ENCODE measurements at regions not wholly inside any gene's neighbourhood (a gene's known extent, or its start where the extent isn't known, plus 50 kb on each side); places are given as distances from the start of the nearest gene placed in this dataset.

DNA sequence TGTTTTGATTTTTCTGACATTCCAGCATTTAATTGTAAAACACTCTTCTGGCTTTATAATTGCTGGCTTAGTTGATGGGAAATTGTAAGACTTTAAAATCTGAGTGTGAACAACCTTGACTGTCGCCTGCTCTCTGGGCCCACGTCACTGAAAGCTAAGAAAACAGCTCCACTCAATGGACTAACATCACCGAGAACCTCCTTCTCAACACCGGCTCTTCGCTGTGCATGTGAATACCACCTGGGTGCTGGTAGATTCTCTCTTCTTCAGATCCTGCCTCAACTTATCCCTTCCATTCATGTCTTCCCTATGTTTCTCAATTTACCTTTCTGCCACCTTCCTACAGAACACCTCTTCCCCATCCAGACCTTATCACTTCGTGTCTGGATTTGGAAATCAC lies 523.1 kb upstream of the ID2 start:
- Histone ChIP-seq H3K27ac (ENCODE audit: extremely low read depth, low read depth, low read length) (no peak overlapping the region), H3K36me3 (ENCODE audit: control insufficient read depth in 2 of 2, insufficient read depth in 1 of 2, low read length in 2 of 2) (no peaks in the 10 kb centered on the region), H3K4me1 (ENCODE audit: control insufficient read depth, insufficient read depth, low read length) (no peaks in the 10 kb centered on the region), H3K9me3 (ENCODE audit: control insufficient read depth, insufficient read depth, low read depth, low read length) (no peaks in the 10 kb centered on the region), H3K4me3 (ENCODE audit: low read depth, low read length) (no peak overlapping the region)
- ChIA-PET POLR2A (no interaction called here), CTCF (interaction anchor here (0.6 kb wide), 1 partner anchor 475 kb away, joined by 4 read pairs; no protein-coding TSS in a partner anchor)
- TF ChIP-seq BCL11A (tag by site-specific recombination; IDR thresholded peaks at IDR 0.05; ENCODE audit: low read depth) (no peak), OVOL3 (tag by site-specific recombination; IDR thresholded peaks at IDR 0.05) (no peak), ZNF37A (tag by site-specific recombination; IDR thresholded peaks at IDR 0.05) (no peak), ZNF529 (tag by site-specific recombination; IDR thresholded peaks at IDR 0.05; ENCODE audit: insufficient replicate concordance) (no peak), KLF10 (tag by site-specific recombination; IDR thresholded peaks at IDR 0.05) (no peak), ZIC2 (tag by site-specific recombination; IDR thresholded peaks at IDR 0.05) (no peak), ZNF311 (tag by site-specific recombination; IDR thresholded peaks at IDR 0.05; ENCODE audit: borderline replicate concordance) (no peak), EGR2 (tag by site-specific recombination; IDR thresholded peaks at IDR 0.05; ENCODE audit: low read depth) (no peak), ZNF776 (tag by site-specific recombination; IDR thresholded peaks at IDR 0.05; ENCODE audit: borderline replicate concordance) (no peak), ZNF114 (tag by site-specific recombination; IDR thresholded peaks at IDR 0.05) (no peak), ZSCAN30 (tag by site-specific recombination; IDR thresholded peaks at IDR 0.05) (no peak), ZNF248 (tag by site-specific recombination; IDR thresholded peaks at IDR 0.05) (no peak), ZNF223 (tag by site-specific recombination; IDR thresholded peaks at IDR 0.05) (no peak), ZNF621 (tag by site-specific recombination; IDR thresholded peaks at IDR 0.05) (no peak)
- TF ChIP-seq, protein P1, sequence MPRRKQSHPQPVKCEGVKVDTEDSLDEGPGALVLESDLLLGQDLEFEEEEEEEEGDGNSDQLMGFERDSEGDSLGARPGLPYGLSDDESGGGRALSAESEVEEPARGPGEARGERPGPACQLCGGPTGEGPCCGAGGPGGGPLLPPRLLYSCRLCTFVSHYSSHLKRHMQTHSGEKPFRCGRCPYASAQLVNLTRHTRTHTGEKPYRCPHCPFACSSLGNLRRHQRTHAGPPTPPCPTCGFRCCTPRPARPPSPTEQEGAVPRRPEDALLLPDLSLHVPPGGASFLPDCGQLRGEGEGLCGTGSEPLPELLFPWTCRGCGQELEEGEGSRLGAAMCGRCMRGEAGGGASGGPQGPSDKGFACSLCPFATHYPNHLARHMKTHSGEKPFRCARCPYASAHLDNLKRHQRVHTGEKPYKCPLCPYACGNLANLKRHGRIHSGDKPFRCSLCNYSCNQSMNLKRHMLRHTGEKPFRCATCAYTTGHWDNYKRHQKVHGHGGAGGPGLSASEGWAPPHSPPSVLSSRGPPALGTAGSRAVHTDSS (tag by site-specific recombination; IDR thresholded peaks at IDR 0.05), result no peak
- TF ChIP-seq, protein P2, sequence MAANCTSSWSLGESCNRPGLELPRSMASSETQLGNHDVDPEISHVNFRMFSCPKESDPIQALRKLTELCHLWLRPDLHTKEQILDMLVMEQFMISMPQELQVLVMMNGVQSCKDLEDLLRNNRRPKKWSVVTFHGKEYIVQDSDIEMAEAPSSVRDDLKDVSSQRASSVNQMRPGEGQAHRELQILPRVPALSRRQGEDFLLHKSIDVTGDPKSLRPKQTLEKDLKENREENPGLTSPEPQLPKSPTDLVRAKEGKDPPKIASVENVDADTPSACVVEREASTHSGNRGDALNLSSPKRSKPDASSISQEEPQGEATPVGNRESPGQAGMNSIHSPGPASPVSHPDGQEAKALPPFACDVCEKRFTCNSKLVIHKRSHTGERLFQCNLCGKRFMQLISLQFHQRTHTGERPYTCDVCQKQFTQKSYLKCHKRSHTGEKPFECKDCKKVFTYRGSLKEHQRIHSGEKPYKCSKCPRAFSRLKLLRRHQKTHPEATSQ (tag by site-specific recombination; IDR thresholded peaks at IDR 0.05), result no peak

DNA sequence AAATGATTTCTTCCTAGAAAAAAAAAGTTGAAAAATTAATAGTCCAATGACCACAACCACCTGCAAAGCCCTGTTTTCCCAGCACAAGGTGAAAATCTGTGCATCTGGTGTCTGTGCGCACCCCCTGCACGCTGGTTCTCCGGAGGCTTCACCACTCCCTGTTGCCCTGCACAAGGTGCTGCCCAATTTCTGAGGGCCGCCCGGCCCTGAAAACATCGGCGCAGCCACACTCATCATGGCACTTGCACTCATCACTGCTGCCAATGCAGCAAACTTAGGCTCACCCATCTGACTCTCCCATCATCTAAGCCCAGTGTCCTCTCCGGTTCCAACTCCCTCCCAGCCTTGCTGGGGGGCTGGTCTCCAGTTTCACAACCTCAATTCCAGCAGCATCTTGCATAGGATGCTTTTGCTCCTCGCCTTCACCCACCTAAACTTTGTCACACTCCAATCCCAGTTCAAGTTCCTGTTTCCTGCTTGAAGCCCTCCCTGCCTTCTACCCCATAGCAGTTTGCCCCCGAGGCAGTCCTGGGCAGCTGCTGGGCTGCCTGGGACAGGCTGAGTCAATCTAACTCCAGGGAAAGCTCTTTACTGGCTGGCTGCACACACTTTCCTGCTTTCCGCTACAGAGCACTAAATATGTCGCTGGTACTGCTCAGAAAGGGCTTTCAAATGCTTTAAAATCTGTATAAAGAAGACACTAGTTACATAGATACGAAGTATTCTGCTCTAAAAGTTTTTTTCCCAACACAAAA lies 522.5 kb upstream of the ID2 start:
- Histone ChIP-seq H3K9me3 (ENCODE audit: control insufficient read depth, insufficient read depth, low read depth, low read length) (no peaks in the 10 kb centered on the region), H3K36me3 (ENCODE audit: control insufficient read depth in 2 of 2, insufficient read depth in 1 of 2, low read length in 2 of 2) (no peaks in the 10 kb centered on the region), H3K4me3 (ENCODE audit: low read depth, low read length) (no peak overlapping the region), H3K4me1 (ENCODE audit: control insufficient read depth, insufficient read depth, low read length) (no peaks in the 10 kb centered on the region), H3K27ac (ENCODE audit: extremely low read depth, low read depth, low read length) (no peak overlapping the region)
- ChIA-PET CTCF (interaction anchor here (0.6 kb wide), 1 partner anchor 956 kb away, joined by 3 read pairs; no protein-coding TSS in a partner anchor), POLR2A (no interaction called here)
- TF ChIP-seq ZNF571 (tag by site-specific recombination; IDR thresholded peaks at IDR 0.05) (no peak), ZNF404 (tag by site-specific recombination; IDR thresholded peaks at IDR 0.05) (no peak), ZSCAN18 (tag by site-specific recombination; IDR thresholded peaks at IDR 0.05) (no peak), ZNF426 (tag by site-specific recombination; IDR thresholded peaks at IDR 0.05) (no peak), ZXDB (tag by site-specific recombination; IDR thresholded peaks at IDR 0.05) (no peak), ZFHX2 (tag by site-specific recombination; conservative IDR thresholded peaks at IDR 0.05) (no peak), BCL11B (tag by site-specific recombination; IDR thresholded peaks at IDR 0.05; ENCODE audit: low read depth) (no peak), PATZ1 (tag by site-specific recombination; IDR thresholded peaks at IDR 0.05) (no peak), BCL11A (tag by site-specific recombination; IDR thresholded peaks at IDR 0.05; ENCODE audit: low read depth) (no peak), TRIM28 (IDR thresholded peaks at IDR 0.05; ENCODE audit: borderline replicate concordance, low read length) (no peak)
- TF ChIP-seq, protein P3, sequence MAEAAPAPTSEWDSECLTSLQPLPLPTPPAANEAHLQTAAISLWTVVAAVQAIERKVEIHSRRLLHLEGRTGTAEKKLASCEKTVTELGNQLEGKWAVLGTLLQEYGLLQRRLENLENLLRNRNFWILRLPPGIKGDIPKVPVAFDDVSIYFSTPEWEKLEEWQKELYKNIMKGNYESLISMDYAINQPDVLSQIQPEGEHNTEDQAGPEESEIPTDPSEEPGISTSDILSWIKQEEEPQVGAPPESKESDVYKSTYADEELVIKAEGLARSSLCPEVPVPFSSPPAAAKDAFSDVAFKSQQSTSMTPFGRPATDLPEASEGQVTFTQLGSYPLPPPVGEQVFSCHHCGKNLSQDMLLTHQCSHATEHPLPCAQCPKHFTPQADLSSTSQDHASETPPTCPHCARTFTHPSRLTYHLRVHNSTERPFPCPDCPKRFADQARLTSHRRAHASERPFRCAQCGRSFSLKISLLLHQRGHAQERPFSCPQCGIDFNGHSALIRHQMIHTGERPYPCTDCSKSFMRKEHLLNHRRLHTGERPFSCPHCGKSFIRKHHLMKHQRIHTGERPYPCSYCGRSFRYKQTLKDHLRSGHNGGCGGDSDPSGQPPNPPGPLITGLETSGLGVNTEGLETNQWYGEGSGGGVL (tag by site-specific recombination; IDR thresholded peaks at IDR 0.05), result no peak
